Nephron (organoid): ENCODE measurements at regions not wholly inside any gene's neighbourhood (a gene's known extent, or its start where the extent isn't known, plus 50 kb on each side); places are given as distances from the start of the nearest gene placed in this dataset.

ENCODE experiments used
- H3K27ac Mint-ChIP-seq, 3 experiments: 2 replicates each; pipeline ENCODE4 v1.8.0; 2020; ENCODE audit warnings: mixed read lengths in 3 of 3, mild to moderate bottlenecking in 2 of 3, moderate library complexity in 1 of 3
- H3K27me3 Mint-ChIP-seq: 2 replicates; pipeline ENCODE4 v1.8.0; 2021; ENCODE audit warnings: low read depth, mild to moderate bottlenecking, moderate library complexity, mixed read lengths
- H3K36me3 Mint-ChIP-seq: 2 replicates; pipeline ENCODE4 v1.8.0; 2020; ENCODE audit warnings: low read depth, mixed read lengths
- H3K4me1 Mint-ChIP-seq: 2 replicates; pipeline ENCODE4 v1.8.0; 2020; ENCODE audit warnings: mixed read lengths
- H3K4me3 Mint-ChIP-seq, 3 experiments: 2 replicates each; pipeline ENCODE4 v1.8.0; 2020; ENCODE audit warnings: mild to moderate bottlenecking in 3 of 3, mixed read lengths in 3 of 3, moderate library complexity in 2 of 3
- H3K9me3 Mint-ChIP-seq: 2 replicates; pipeline ENCODE4 v1.8.0; 2020; ENCODE audit warnings: mixed read lengths
- TF ChIP-seq, protein P1 (sequence below), 3 experiments: fragments of 200-600 bp; sonication (generic); IDR thresholded peaks; one replicate each; pipeline ENCODE4 v1.5.0; 2021; ENCODE audit warnings: antibody characterized with exemption in 3 of 3; ENCODE audit not compliant: unreplicated experiment in 3 of 3

DNA sequence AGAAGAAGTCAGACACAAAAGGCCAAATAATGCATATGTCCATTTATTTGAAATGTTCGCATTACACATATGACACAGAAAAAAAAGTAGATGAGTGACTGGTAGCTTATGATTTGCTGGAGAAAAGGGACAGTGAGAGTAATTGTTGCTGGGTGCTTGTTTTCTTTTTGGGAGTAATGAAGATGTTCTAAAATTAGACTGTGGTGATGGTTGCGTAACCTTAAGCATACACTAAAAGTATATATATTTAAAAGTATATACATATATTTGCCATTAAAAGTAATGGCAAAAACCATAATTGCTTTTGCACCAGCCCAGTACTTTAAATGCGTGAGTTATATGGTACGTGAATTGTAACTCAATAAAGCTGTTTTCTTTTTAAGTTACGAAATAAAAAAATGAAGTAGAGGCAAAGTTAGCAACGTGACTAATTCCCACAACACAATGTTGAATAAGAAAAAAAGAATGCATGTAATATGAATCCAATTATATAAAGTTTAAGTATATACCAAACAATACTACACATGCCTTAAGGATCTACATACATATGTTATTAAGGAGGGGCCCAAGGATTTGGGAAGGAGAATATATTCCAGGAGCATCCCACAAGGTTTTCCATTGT, 360.4 kb upstream of the CELF2 start:
- H3K27ac Mint-ChIP-seq: no peak overlapping the region
- peaks cover 2% of the 10 kb centered on the region for H3K4me1 Mint-ChIP-seq
- no peaks in the 10 kb centered on the region for H3K27me3 Mint-ChIP-seq
- peaks cover 15% of the 10 kb centered on the region for H3K9me3 Mint-ChIP-seq
- H3K4me3 Mint-ChIP-seq: no peak overlapping the region
- TF ChIP-seq, protein P1, sequence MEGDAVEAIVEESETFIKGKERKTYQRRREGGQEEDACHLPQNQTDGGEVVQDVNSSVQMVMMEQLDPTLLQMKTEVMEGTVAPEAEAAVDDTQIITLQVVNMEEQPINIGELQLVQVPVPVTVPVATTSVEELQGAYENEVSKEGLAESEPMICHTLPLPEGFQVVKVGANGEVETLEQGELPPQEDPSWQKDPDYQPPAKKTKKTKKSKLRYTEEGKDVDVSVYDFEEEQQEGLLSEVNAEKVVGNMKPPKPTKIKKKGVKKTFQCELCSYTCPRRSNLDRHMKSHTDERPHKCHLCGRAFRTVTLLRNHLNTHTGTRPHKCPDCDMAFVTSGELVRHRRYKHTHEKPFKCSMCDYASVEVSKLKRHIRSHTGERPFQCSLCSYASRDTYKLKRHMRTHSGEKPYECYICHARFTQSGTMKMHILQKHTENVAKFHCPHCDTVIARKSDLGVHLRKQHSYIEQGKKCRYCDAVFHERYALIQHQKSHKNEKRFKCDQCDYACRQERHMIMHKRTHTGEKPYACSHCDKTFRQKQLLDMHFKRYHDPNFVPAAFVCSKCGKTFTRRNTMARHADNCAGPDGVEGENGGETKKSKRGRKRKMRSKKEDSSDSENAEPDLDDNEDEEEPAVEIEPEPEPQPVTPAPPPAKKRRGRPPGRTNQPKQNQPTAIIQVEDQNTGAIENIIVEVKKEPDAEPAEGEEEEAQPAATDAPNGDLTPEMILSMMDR (IDR thresholded peaks at IDR 0.05; ENCODE audit: unreplicated experiment in 3 of 3): no peak
- peaks cover 3% of the 10 kb centered on the region for H3K36me3 Mint-ChIP-seq

DNA sequence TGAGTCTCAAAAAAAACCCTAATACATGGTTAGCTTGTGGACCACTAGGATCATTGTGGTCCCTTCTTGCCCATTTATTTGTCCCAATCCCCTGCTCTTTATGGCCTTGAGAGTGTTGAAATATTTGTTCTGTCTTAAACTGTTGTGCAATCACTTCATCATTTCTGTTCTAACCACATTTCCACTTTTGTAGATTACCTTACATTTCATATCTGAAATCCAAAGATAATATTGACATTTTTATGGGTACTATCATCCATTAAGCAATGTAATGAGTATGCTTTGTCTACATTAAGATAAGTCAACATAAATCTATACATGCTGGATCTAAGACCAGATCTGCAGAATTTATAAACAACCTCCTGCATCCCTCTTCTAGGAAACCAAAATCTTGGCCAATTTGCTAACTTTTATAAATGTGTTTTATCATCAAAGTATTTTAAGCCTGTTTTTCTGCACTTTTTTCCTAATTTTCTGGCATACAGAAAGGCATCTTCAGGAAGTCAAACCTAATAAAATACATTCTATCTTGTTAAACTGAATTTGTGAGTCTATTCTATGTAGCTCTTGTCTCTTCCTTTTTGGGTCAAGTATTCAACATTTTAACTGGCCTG, 359.4 kb upstream of the CELF2 start:
- H3K4me3 Mint-ChIP-seq: no peak overlapping the region
- peaks cover 3% of the 10 kb centered on the region for H3K36me3 Mint-ChIP-seq
- no peak overlapping the region for H3K27ac Mint-ChIP-seq
- TF ChIP-seq, protein P1 (IDR thresholded peaks at IDR 0.05; ENCODE audit: unreplicated experiment in 3 of 3): no peak
- peaks cover 12% of the 10 kb centered on the region for H3K4me1 Mint-ChIP-seq
- H3K27me3 Mint-ChIP-seq: no peaks in the 10 kb centered on the region
- peaks cover 15% of the 10 kb centered on the region for H3K9me3 Mint-ChIP-seq

DNA sequence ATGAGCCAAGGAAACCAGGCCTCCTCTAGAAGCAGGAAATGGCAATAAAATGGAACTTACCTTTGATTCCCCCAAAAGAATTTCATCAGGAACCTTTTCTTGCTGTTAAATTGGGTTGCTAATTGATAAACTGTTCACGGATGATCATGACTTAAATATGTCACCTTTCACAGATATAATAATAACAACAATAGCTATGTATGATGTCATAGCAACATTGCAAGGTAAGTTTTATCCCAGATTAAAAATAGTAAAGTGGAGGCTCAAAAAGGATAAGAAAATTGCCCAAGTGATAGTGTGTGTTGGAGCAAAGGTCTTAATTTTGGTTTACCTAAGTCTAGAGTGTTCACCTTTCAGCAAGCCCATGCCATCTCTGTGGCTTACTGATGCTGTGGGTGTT, 357.6 kb upstream of the CELF2 start:
- H3K4me1 Mint-ChIP-seq: peaks cover 17% of the 10 kb centered on the region
- H3K27me3 Mint-ChIP-seq: no peaks in the 10 kb centered on the region
- H3K4me3 Mint-ChIP-seq: no peak overlapping the region
- TF ChIP-seq, protein P1 (IDR thresholded peaks at IDR 0.05; ENCODE audit: unreplicated experiment in 3 of 3): no peak
- H3K36me3 Mint-ChIP-seq: peaks cover 3% of the 10 kb centered on the region
- H3K27ac Mint-ChIP-seq: no peak overlapping the region
- H3K9me3 Mint-ChIP-seq: peaks cover 15% of the 10 kb centered on the region

DNA sequence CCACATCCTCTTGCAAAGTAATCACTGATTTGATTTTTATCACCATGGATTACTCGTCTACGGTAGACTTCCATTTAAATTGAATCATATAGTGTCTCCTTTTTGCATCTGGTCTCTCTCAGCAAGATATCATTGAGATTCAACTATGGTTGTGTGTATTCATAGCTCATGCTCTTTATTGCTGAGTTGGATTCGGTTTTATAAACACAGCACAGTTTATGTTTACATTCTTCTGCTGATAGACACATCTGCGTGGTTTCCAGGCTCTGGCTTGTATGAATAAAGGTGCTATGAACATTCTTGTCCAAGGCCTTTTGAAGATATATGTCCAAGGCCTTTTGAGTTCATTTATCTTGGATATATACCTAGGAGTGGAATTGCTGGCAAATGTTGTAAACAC, 356.5 kb upstream of the CELF2 start:
- no peaks in the 10 kb centered on the region for H3K27me3 Mint-ChIP-seq
- H3K4me1 Mint-ChIP-seq: peaks cover 17% of the 10 kb centered on the region
- H3K4me3 Mint-ChIP-seq: no peak overlapping the region
- peaks cover 15% of the 10 kb centered on the region for H3K9me3 Mint-ChIP-seq
- H3K36me3 Mint-ChIP-seq: peaks cover 3% of the 10 kb centered on the region
- H3K27ac Mint-ChIP-seq: no peak overlapping the region
- TF ChIP-seq, protein P1 (IDR thresholded peaks at IDR 0.05; ENCODE audit: unreplicated experiment in 3 of 3): no peak

DNA sequence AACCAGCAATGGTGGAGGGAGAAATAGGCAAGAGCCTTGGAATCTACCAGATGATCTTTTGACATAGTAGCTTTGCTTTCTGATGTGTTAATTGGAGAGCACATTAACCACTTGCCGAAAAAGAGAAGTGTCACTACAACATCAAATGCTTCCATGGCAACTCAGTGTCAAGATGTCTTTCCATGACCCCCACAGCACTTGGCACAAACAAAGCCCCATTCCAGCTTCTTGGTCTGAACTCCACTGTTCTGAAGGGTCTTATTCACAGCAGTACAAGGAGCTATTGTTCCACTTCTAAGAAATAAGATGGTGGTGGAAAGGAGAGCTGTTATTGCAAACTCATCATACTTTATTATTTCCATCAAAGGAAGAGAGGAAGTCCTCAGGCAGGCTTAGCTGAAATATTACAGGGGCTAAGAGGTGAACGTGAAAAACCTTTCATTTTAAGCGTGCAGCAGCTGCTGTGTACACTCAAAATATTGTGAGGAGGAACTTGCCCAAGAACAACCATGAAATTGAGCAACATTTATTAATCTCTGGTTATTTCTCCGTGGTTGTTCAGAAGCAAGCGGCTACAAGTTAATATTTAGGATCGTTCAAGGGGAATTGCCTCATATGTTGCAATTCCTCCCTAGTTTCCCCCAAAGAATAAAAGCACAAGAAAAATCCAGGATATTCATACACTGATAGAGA, 354.8 kb upstream of the CELF2 start:
- peaks cover under 1% of the 10 kb centered on the region for H3K27me3 Mint-ChIP-seq
- TF ChIP-seq, protein P1 (IDR thresholded peaks at IDR 0.05; ENCODE audit: unreplicated experiment in 3 of 3): no peak
- H3K4me3 Mint-ChIP-seq: no peak overlapping the region
- H3K9me3 Mint-ChIP-seq: peaks cover 11% of the 10 kb centered on the region
- H3K27ac Mint-ChIP-seq: no peak overlapping the region
- peaks cover 3% of the 10 kb centered on the region for H3K36me3 Mint-ChIP-seq
- H3K4me1 Mint-ChIP-seq: peaks cover 17% of the 10 kb centered on the region
